H1 (cell line): ENCODE measurements at regions not wholly inside any gene's neighbourhood (a gene's known extent, or its start where the extent isn't known, plus 50 kb on each side); places are given as distances from the start of the nearest gene placed in this dataset.

Source experiments
- CBX5 ChIP-seq: fragments of 300-800, 300-1000 bp; sonication (generic); IDR thresholded peaks from 2 replicates; pipeline ENCODE4 v1.7.1; 2016; ENCODE audit warnings: antibody characterized with exemption, low read length, low read depth
- CEBPB ChIP-seq: IDR thresholded peaks from 2 replicates; pipeline ENCODE4 v1.6.1; 2012; ENCODE audit warnings: low read depth, low read length
- JUN ChIP-seq: IDR thresholded peaks from 2 replicates; pipeline ENCODE4 v1.6.1; 2011; ENCODE audit warnings: low read depth, mild to moderate bottlenecking, improper control_type of control experiment, low read length
- SAP30 ChIP-seq: fragments of 300-600 bp; sonication (generic); IDR thresholded peaks from 2 replicates; pipeline ENCODE4 v1.7.1; 2012; ENCODE audit warnings: low read length, moderate library complexity, mild to moderate bottlenecking, inconsistent platforms; ENCODE audit not compliant: insufficient read depth, insufficient replicate concordance
- TCF12 ChIP-seq: IDR thresholded peaks from 2 replicates; pipeline ENCODE4 v1.6.1; 2011; ENCODE audit warnings: low read depth, mild to moderate bottlenecking, low read length

- TF ChIP-seq TCF12 (no peak), CBX5 (no peak), SAP30 (no peak), JUN (no peak), CEBPB (no peak)
These were observed 201.1 kb downstream of the LRIG3 start (continued) for GRCh38 chr12:58719161-58719560.
